Activated gamma-delta T cell (primary cell): ENCODE measurements at regions not wholly inside any gene's neighbourhood (a gene's known extent, or its start where the extent isn't known, plus 50 kb on each side); places are given as distances from the start of the nearest gene placed in this dataset.

ENCODE experiments used
- DNase-seq: peaks from one replicate; lab custom pipeline; 2025; lab: John Stamatoyannopoulos, UW

DNA sequence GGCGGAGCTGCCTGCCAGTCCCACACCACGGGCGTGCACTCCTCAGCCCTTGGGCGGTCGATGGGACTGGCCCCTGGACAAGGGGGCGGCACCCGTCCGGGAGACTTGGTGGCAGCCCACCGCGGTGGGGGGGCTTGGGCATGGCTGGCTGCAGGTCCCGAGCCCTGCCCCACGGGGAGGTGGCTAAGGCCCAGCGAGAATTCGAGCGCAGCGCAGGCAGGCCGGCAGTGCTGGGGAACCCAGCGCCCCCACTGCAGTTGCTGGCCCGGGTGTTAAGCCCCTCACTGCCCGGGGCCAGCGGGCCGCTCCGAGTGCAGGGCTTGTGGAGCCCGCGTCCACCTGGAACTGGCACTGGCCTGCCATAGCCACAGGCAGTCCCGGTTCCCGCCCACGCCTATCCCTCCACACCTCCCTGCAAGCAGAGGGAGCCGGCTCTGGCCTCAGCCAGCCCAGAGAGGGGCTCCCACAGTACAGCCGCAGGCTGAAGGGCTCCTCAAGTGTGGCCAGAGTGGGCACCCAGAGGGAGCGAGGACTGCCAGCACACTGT, 742.9 kb upstream of the DDX18 start:
- DNase-seq, result peak; percentile 6

DNA sequence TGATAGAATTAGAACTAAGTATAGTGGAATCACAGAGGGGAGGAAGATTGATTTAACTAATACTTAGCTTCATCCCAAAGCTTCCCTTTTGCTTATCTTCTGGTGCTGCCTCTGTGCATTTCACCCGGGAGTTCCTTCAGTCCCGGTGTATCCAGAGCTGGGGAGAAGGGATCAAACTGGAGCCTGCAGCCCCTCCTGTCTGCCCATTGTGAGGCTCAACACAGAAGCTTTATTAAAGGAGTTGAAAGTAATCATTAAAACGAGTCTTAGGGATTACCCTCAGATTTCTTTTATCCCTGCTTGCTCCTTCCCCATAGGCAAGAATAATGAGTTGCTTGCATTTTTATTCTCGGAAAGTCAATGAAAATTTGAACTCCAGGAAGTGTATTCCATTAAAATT, 739.7 kb upstream of the DDX18 start:
- DNase-seq, result no peak

DNA sequence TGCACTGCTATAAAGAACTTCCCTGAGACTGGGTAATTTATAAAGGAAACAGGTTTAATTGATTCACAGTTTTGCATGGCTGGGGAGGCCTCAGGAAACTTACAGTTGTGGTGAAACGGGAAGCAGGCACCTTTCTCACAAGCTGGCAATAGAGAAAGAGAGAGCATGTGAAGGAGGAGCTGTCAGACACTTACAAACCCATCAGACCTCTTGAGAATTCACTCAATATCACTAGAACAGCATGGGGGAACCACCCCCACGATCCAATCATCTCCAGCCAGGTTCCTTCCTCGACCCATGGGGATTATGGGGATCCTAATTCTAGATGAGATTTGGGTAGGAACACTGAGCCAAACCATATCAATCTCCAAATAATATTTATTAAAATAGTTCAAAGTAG, 729.2 kb upstream of the DDX18 start:
- no peak for DNase-seq

GRCh38 chr2:117085737-117086136, 728.8 kb upstream of the DDX18 start:
- no peak for DNase-seq

DNA sequence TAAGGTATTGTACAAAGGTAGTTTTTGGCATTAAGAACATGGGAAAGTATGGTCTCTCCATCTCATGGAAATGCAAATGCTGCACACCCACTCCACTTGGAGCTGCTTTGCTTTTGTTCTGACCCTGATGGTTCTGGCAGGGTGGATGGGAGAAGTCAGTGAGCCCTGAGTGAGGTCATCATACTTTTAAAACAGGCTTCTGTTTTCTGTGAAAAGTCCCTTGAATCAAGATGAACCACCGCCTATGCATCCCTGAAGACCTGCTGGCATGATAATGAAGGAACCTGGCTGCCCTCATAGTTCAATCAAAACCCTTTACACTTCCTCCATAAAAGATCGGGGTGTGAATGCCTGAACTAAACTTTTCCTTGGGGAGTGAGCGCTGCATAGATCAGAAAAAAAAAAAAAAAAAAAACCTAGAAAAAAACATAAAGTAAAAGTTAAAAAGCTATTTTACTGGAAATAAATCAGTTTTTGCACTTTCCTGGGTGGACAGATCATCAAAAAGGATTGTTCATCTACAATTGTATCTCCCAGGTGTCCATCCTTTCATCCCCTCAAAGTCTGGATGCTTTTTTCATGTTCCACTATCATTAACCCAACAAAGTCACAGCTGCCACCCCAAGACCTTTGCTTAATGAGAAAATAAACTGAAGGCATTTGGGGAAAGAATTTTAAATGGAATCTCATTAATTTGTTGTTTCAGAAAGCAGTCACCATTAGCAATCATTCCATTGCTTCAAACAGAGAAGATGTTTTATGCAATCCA, 728.1 kb upstream of the DDX18 start:
- no peak for DNase-seq

DNA sequence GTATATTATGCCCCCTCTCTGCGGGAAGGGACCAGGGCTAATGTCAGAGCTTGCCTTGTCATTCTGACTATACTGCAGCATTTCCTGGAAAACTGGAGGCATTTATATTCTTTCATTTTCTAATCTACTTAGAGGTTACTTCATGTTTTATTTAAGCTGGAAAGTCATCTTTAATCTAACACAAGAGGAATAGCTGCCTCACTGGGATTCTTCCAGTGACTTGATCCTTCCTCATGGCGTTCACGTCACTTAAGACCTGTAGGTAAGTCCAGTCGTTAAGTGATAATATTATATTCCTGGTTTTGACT, 727.6 kb upstream of the DDX18 start:
- no peak for DNase-seq

- no peak for DNase-seq
Measured at GRCh38 chr2:117087535-117088291, 726.8 kb upstream of the DDX18 start.

DNA sequence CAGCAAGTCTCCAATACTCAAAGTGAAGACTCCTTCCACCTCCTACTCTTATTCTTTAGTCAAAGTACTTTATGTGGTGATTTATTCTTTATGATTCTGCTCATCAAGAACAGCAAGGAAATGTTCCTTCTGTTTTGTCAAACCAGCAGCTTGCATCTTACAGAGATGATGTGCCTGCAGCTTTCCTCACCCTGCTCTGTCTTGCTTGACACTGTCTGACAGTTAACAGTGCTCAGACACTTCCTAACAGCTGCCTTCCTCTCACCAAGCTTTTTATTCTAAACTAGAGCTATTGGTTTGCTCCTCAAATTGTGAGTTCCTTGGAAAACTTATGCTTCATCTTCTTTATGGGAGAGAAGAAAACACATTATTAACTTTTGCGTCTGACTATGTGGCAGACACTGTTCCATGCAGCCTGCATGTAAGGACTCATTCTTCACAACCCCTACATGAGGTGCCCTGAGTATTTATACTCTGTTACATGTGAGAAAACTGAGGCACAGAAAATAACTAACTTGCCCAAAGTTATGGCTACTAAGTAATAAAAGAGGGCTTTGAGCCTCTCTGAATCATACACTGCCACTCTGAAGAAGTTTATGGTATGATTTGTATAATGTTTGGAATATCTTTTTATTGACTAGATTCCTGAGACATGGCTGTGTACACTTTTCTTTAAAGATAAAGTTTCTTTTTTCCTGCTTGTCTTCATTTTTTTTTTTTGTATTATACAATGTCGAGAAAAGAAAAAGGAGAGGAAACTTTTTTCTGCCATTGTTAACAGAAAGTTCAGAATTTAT, 723.3 kb upstream of the DDX18 start:
- DNase-seq, result no peak

- no peak for DNase-seq
Measured at GRCh38 chr2:117101613-117102012, 712.9 kb upstream of the DDX18 start.

GRCh38 chr2:117108741-117109267, 705.7 kb upstream of the DDX18 start:
- DNase-seq, result no peak

- no peak for DNase-seq
Measured at GRCh38 chr2:117118994-117119393, 695.5 kb upstream of the DDX18 start.

- DNase-seq, result no peak
Measured at GRCh38 chr2:117123362-117123761, 691.1 kb upstream of the DDX18 start.

- DNase-seq, result no peak
Measured at GRCh38 chr2:117126656-117127055, 687.8 kb upstream of the DDX18 start.

- DNase-seq, result no peak
Measured at GRCh38 chr2:117127680-117128079, 686.8 kb upstream of the DDX18 start.

DNA sequence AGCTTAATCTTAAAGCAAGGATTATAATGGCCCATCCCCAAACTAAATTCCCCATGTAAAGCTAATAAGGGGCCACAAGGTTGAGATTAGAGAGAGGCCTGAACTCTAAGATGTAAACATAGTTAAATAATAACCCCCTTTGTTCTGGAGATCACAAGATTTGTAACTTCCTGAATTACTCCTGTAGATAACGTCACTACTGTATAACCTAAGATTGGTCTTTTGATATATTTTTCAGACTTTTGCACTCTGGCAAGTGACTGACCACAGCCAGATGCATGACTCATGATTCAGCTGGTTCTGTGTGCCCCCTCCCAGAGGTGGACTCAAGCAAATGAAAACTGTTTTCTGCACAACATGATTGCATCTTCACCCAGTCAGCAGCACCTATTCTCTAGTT, 686.0 kb upstream of the DDX18 start:
- DNase-seq, result no peak

DNA sequence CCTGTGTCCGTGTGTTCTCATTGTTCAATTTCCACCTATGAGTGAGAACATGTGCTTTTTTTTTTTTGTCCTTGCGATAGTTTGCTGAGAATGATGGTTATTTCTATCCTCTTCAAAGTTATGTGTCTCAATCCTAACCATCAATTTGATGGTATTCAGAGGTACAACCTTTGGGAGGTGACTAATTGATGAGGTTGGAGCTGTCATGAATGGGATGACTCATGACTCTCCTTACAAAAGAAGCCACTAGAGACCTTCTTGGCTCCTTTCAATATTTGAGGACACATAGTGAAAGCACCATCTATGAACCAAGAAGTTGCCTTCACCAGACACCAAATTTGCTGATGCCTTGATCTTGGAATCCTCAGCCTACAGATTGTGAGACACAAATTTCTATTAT, 677.1 kb upstream of the DDX18 start:
- DNase-seq, result no peak

DNA sequence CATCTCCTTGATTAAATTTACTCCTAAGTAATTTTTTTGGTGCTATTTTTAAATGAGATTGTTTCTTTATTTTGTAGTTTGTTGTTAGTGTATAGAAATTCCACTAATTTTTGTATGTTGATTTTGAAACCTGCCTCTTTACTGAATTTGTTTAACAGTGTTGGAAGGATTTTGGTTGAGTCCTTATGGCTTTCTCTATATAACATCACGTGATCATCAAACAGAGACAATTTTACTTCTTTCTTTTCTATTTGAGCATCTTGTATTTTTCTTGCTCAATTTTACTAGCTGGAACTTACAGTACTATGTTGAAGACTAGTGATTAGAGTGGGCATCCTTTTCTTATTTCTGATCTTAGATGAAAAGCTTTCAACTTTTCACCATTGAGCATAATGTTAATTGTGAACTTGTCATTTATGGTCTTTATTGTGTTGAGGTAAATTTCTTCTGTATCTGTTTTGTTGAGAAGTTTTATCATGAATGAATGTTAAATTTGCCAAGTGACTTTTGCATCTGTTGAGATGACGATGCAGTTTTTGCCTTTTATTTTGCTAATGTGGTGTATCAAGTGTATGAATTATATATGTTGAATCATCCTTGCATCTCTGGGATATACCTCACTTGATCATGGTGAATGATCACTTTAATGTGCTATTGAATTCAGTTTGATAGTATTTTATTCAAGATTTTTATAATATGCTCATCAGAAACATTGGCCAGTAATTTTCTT, 645.3 kb upstream of the DDX18 start:
- no peak for DNase-seq

DNA sequence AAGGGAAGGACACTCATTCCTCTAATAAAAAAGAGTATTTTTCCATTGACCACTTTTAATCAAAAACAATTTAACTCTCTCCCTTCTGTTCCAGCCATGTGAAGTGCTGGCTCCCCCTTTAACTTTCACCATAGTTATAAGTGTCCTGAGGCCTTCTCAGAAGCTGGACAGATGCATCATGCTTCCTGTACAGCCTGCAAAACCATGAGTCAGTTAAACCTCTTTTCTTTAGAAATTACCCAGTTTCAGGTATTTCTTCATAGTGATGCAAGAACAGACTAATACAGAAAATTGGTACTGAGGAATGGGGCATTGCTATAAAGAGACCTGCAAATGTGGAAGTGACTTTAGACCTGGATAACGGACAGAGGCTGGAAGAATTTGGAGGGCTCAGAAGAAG, 643.6 kb upstream of the DDX18 start:
- no peak for DNase-seq

DNA sequence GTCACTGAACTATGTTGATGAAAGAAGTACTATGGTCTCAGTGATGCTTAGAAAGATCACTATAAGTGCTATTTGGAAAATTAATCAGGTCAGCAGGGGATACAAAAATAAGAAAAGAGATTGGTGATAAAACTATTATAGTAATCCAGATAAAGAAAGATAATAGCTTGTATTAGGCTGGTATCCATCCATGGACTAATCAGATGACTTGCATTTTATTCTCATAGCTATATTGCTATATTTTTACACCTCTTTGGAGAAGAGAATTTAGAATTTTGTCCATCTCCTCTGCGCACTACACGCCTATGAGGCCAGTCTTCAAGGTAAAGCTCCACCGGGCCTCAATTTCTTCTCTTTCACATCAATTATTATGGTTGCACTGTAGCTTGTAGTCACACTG, 635.1 kb upstream of the DDX18 start:
- no peak for DNase-seq

GRCh38 chr2:117190856-117191559, 623.5 kb upstream of the DDX18 start:
- DNase-seq, result no peak

DNA sequence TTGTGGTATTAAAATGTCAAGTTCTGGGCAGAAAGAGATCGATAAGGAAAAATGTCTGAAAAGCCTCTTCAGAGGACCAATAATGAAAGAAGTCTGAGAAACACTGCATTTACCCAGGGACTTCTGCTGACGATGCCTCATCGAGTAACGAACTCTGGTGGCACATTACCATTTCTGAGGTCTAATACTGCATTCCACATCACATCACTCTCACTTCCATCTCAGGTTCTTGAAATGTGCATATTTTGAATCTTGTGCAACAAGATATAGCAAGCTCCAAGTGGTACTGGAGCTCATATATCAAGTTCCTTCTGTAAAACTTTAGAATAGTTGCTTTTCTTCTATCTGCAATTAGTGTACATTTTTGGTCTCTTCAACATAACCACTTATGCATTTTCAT, 619.1 kb upstream of the DDX18 start:
- no peak for DNase-seq
